ENCODE measurements at regions not wholly inside any gene's neighbourhood (a gene's known extent, or its start where the extent isn't known, plus 50 kb on each side); places are given as distances from the start of the nearest gene placed in this dataset.

- TF ChIP-seq CTCF (IDR thresholded peaks at IDR 0.05) (no peak), ZFX (IDR thresholded peaks at IDR 0.05; ENCODE audit: borderline replicate concordance) (no peak)
Measured at GRCh38 chr12:58347691-58348090, 406.3 kb downstream of the ATP23 start.
